Activated CD4-positive, alpha-beta T cell treated with anti-CD3 and anti-CD28 coated beads, Interleukin-2, amount 10 ng/mL, durations not matched to agents 7 days and 5 days (primary cell): ENCODE measurements at regions not wholly inside any gene's neighbourhood (a gene's known extent, or its start where the extent isn't known, plus 50 kb on each side); places are given as distances from the start of the nearest gene placed in this dataset.

Experiments used
- CTCF ChIA-PET: fragments of 350-600 bp; sonication (Branson Sonifier 250); formaldehyde crosslinking; loops from one replicate; lab custom pipeline; 2021; ENCODE audit warnings: antibody characterized with exemption; lab: Charles Lee
- POLR2A ChIA-PET: fragments of 350-600 bp; sonication (Branson Sonifier 250); formaldehyde crosslinking; loops from one replicate; lab custom pipeline; 2021; ENCODE audit warnings: antibody characterized with exemption; lab: Charles Lee
- DNase-seq: peaks from one replicate; pipeline ENCODE4 v3.0.0-alpha.2; 2020
- H3K27ac Mint-ChIP-seq: one replicate; pipeline ENCODE4 v1.8.0; 2021; ENCODE audit warnings: mild to moderate bottlenecking, moderate library complexity, mixed read lengths
- H3K27me3 Mint-ChIP-seq: one replicate; pipeline ENCODE4 v1.8.0; 2021; ENCODE audit warnings: mixed read lengths
- H3K36me3 Mint-ChIP-seq: one replicate; pipeline ENCODE4 v1.8.0; 2021; ENCODE audit warnings: low read depth, mixed read lengths
- H3K4me1 Mint-ChIP-seq: one replicate; pipeline ENCODE4 v1.8.0; 2021; ENCODE audit warnings: mixed read lengths
- H3K4me3 Mint-ChIP-seq: one replicate; pipeline ENCODE4 v1.8.0; 2021; ENCODE audit warnings: mild to moderate bottlenecking, moderate library complexity, mixed read lengths
- H3K9me3 Mint-ChIP-seq: one replicate; pipeline ENCODE4 v1.8.0; 2021; ENCODE audit warnings: mixed read lengths

GRCh38 chr7:126378642-126379041 is 874.1 kb downstream of the GRM8 start:
- no peak for DNase-seq
- ChIA-PET POLR2A (no interaction called here), CTCF (no interaction called here)
- Mint-ChIP-seq H3K4me3 (no peak overlapping the region), H3K4me1 (no peaks in the 10 kb centered on the region), H3K27me3 (no peaks in the 10 kb centered on the region), H3K36me3 (no peaks in the 10 kb centered on the region), H3K9me3 (no peaks in the 10 kb centered on the region), H3K27ac (no peak overlapping the region)

- H3K27ac Mint-ChIP-seq, result no peak overlapping the region
- H3K36me3 Mint-ChIP-seq, result no peaks in the 10 kb centered on the region
- ChIA-PET POLR2A (no interaction called here), CTCF (no interaction called here)
- no peaks in the 10 kb centered on the region for H3K27me3 Mint-ChIP-seq
- H3K4me3 Mint-ChIP-seq, result no peak overlapping the region
- DNase-seq, result no peak
- peaks cover 6% of the 10 kb centered on the region for H3K9me3 Mint-ChIP-seq
- no peaks in the 10 kb centered on the region for H3K4me1 Mint-ChIP-seq
Observed at GRCh38 chr7:126370038-126370668, 882.6 kb downstream of the GRM8 start.

GRCh38 chr7:126362746-126363145 is 890.0 kb downstream of the GRM8 start:
- DNase-seq, result no peak
- no peaks in the 10 kb centered on the region for H3K36me3 Mint-ChIP-seq
- CTCF ChIA-PET, result no interaction called here
- no peaks in the 10 kb centered on the region for H3K9me3 Mint-ChIP-seq
- H3K27ac Mint-ChIP-seq, result no peak overlapping the region
- no peaks in the 10 kb centered on the region for H3K4me1 Mint-ChIP-seq
- H3K4me3 Mint-ChIP-seq, result no peak overlapping the region
- H3K27me3 Mint-ChIP-seq, result no peaks in the 10 kb centered on the region
- POLR2A ChIA-PET, result no interaction called here

- Mint-ChIP-seq H3K36me3 (no peaks in the 10 kb centered on the region), H3K4me3 (no peak overlapping the region), H3K9me3 (no peaks in the 10 kb centered on the region), H3K4me1 (no peaks in the 10 kb centered on the region), H3K27me3 (no peaks in the 10 kb centered on the region), H3K27ac (no peak overlapping the region)
- CTCF ChIA-PET, result no interaction called here
- POLR2A ChIA-PET, result no interaction called here
- DNase-seq, result no peak
Observed at GRCh38 chr7:126361183-126361582, 891.6 kb downstream of the GRM8 start.

- H3K9me3 Mint-ChIP-seq, result no peaks in the 10 kb centered on the region
- ChIA-PET CTCF (no interaction called here), POLR2A (no interaction called here)
- H3K36me3 Mint-ChIP-seq, result no peaks in the 10 kb centered on the region
- H3K27ac Mint-ChIP-seq, result no peak overlapping the region
- H3K27me3 Mint-ChIP-seq, result no peaks in the 10 kb centered on the region
- no peak overlapping the region for H3K4me3 Mint-ChIP-seq
- no peak for DNase-seq
- H3K4me1 Mint-ChIP-seq, result no peaks in the 10 kb centered on the region
Observed at GRCh38 chr7:126339813-126340212, 912.9 kb downstream of the GRM8 start.

GRCh38 chr7:126305671-126306070 is 947.1 kb downstream of the GRM8 start:
- H3K9me3 Mint-ChIP-seq, result peaks cover 2% of the 10 kb centered on the region
- CTCF ChIA-PET, result interaction anchor here (0.8 kb wide), 1 partner anchor 30 kb away, joined by 3 read pairs; no protein-coding TSS in a partner anchor

GRCh38 chr7:126303926-126304325 is 948.8 kb downstream of the GRM8 start:
- no peak overlapping the region for H3K4me3 Mint-ChIP-seq
- no peak for DNase-seq
- ChIA-PET CTCF (no interaction called here), POLR2A (no interaction called here)
- no peak overlapping the region for H3K27ac Mint-ChIP-seq
- peaks cover 2% of the 10 kb centered on the region for H3K9me3 Mint-ChIP-seq
- no peaks in the 10 kb centered on the region for H3K27me3 Mint-ChIP-seq
- no peaks in the 10 kb centered on the region for H3K36me3 Mint-ChIP-seq
- H3K4me1 Mint-ChIP-seq, result no peaks in the 10 kb centered on the region

More at GRCh38 chr7:126305671-126306070, 947.1 kb downstream of the GRM8 start:
- Mint-ChIP-seq H3K4me3 (no peak overlapping the region), H3K27me3 (no peaks in the 10 kb centered on the region), H3K27ac (no peak overlapping the region), H3K36me3 (no peaks in the 10 kb centered on the region), H3K4me1 (no peaks in the 10 kb centered on the region)
- POLR2A ChIA-PET, result no interaction called here
- no peak for DNase-seq

- POLR2A ChIA-PET, result no interaction called here
- CTCF ChIA-PET, result no interaction called here
- no peak for DNase-seq
- Mint-ChIP-seq H3K36me3 (no peaks in the 10 kb centered on the region), H3K4me3 (no peak overlapping the region), H3K4me1 (no peaks in the 10 kb centered on the region), H3K9me3 (peaks cover 5% of the 10 kb centered on the region), H3K27me3 (no peaks in the 10 kb centered on the region), H3K27ac (no peak overlapping the region)
Observed at GRCh38 chr7:126302639-126303038, 950.1 kb downstream of the GRM8 start.

- no peak overlapping the region for H3K27ac Mint-ChIP-seq
- H3K4me1 Mint-ChIP-seq, result no peaks in the 10 kb centered on the region
- DNase-seq, result no peak
- H3K36me3 Mint-ChIP-seq, result no peaks in the 10 kb centered on the region
- H3K4me3 Mint-ChIP-seq, result no peak overlapping the region
- POLR2A ChIA-PET, result no interaction called here
- no peaks in the 10 kb centered on the region for H3K27me3 Mint-ChIP-seq
- H3K9me3 Mint-ChIP-seq, result peaks cover 5% of the 10 kb centered on the region
- CTCF ChIA-PET, result no interaction called here
Observed at GRCh38 chr7:126286317-126286716, 966.4 kb downstream of the GRM8 start.

GRCh38 chr7:126236261-126236660 is 1016.5 kb downstream of the GRM8 start:
- CTCF ChIA-PET, result no interaction called here
- no peaks in the 10 kb centered on the region for H3K27me3 Mint-ChIP-seq

GRCh38 chr7:126228356-126229061 is 1024.2 kb downstream of the GRM8 start:
- DNase-seq, result no peak
- ChIA-PET POLR2A (no interaction called here), CTCF (no interaction called here)
- H3K27ac Mint-ChIP-seq, result no peak overlapping the region
- no peak overlapping the region for H3K4me3 Mint-ChIP-seq
- H3K27me3 Mint-ChIP-seq, result no peaks in the 10 kb centered on the region
- H3K36me3 Mint-ChIP-seq, result no peaks in the 10 kb centered on the region
- no peaks in the 10 kb centered on the region for H3K4me1 Mint-ChIP-seq
- peaks cover 4% of the 10 kb centered on the region for H3K9me3 Mint-ChIP-seq

More at GRCh38 chr7:126236261-126236660, 1016.5 kb downstream of the GRM8 start:
- POLR2A ChIA-PET, result interaction anchor here (0.6 kb wide), 1 partner anchor 13 kb away, joined by 3 read pairs; no protein-coding TSS in a partner anchor
- Mint-ChIP-seq H3K4me1 (no peaks in the 10 kb centered on the region), H3K9me3 (peaks cover 6% of the 10 kb centered on the region), H3K27ac (no peak overlapping the region), H3K36me3 (no peaks in the 10 kb centered on the region), H3K4me3 (no peak overlapping the region)
- DNase-seq, result no peak

- Mint-ChIP-seq H3K4me3 (no peak overlapping the region), H3K36me3 (no peaks in the 10 kb centered on the region), H3K9me3 (peaks cover 2% of the 10 kb centered on the region), H3K27me3 (no peaks in the 10 kb centered on the region), H3K27ac (no peak overlapping the region), H3K4me1 (no peaks in the 10 kb centered on the region)
- CTCF ChIA-PET, result no interaction called here
- POLR2A ChIA-PET, result no interaction called here
- DNase-seq, result no peak
Observed at GRCh38 chr7:126227643-126228042, 1025.1 kb downstream of the GRM8 start.

GRCh38 chr7:126227055-126227454 is 1025.7 kb downstream of the GRM8 start:
- ChIA-PET CTCF (no interaction called here), POLR2A (no interaction called here)
- Mint-ChIP-seq H3K4me3 (no peak overlapping the region), H3K27ac (no peak overlapping the region), H3K27me3 (no peaks in the 10 kb centered on the region), H3K36me3 (no peaks in the 10 kb centered on the region), H3K9me3 (peaks cover 4% of the 10 kb centered on the region), H3K4me1 (no peaks in the 10 kb centered on the region)
- no peak for DNase-seq
